Breast epithelium (tissue), 4 donors: ENCODE measurements at regions not wholly inside any gene's neighbourhood (a gene's known extent, or its start where the extent isn't known, plus 50 kb on each side); places are given as distances from the start of the nearest gene placed in this dataset.

ENCODE experiments used
- DNase-seq, 2 donors: peaks; one replicate each; pipeline ENCODE4 v3.0.0-alpha.2; 2019; ENCODE audit warnings: low spot score in 2 of 2
- H3K27ac ChIP-seq, 2 donors: fragments of 200-600 bp; sonication (generic) in 1 of 2; one replicate each; pipeline ENCODE4 v1.5.1; 2016 to 2019; ENCODE audit warnings: mild to moderate bottlenecking in 1 of 2
- H3K27me3 ChIP-seq, 2 donors: fragments of 200-600 bp; sonication (generic) in 1 of 2; one replicate each; pipeline versions ENCODE4 v1.5.1 to v1.6.0; 2017 to 2019; ENCODE audit warnings: control low read depth in 1 of 2, mild to moderate bottlenecking in 1 of 2
- H3K36me3 ChIP-seq: fragments of 200-600 bp; one replicate; pipeline ENCODE4 v1.5.1; 2019
- H3K4me1 ChIP-seq, 2 donors: fragments of 200-600 bp; sonication (generic); one replicate each; pipeline ENCODE4 v1.5.1; 2016 to 2019; ENCODE audit warnings: control low read depth in 1 of 2
- H3K4me3 ChIP-seq, 3 donors: fragments of 200-600 bp; sonication (generic); 1 replicate in 2 of 3; 2 replicates in 1 of 3; pipeline ENCODE4 v1.5.1; 2016 to 2019; ENCODE audit warnings: mild to moderate bottlenecking in 3 of 3, moderate library complexity in 2 of 3
- H3K9me3 ChIP-seq, 2 donors: fragments of 200-600 bp; sonication (generic) in 1 of 2; one replicate each; pipeline ENCODE4 v1.5.1; 2016 to 2019; ENCODE audit warnings: control low read depth in 1 of 2
- CTCF ChIP-seq, 3 donors: fragments of 450-650 bp; IDR thresholded peaks; one replicate each; pipeline ENCODE4 v1.5.1; 2016 to 2017; ENCODE audit warnings: antibody characterized with exemption in 3 of 3, mild to moderate bottlenecking in 3 of 3, moderate library complexity in 3 of 3
- POLR2A ChIP-seq: fragments of 450-650 bp; IDR thresholded peaks from one replicate; pipeline ENCODE4 v1.6.1; 2016; ENCODE audit warnings: antibody characterized with exemption, mild to moderate bottlenecking, moderate library complexity
- POLR2AphosphoS5 ChIP-seq, 3 donors: sonication (generic); formaldehyde crosslinking; IDR thresholded peaks; one replicate each; pipeline ENCODE4 v1.6.1; 2017; ENCODE audit warnings: antibody characterized with exemption in 3 of 3
- intact Hi-C: fragments of 100-400 bp; cut with DNase I; formaldehyde crosslinking; loops from one replicate; pipeline ENCODE4 v1.15.1; 2023; ENCODE audit warnings: low total_unique reads

DNA sequence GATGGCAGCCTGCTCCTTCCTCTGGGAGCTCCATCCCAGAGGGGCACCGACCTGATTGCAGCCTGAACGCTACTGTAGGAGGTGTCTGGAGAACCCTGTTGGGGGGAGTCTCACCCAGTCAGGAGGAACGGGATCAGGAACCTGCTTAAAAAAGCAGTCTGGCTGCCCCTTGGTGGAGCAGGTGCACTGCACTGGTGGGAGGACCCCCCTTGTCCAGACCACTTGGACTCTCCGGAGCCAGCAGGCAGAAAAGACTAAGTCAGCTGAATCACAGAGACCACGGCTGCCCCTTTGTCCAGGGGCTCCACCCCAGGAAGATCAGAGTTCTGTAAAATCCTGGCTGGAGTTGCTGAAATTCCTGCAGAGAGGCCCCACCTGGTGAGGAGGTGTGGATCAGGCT, 67.3 kb upstream of the MAGEB18 start:
- intact Hi-C loops: no loop called here

DNA sequence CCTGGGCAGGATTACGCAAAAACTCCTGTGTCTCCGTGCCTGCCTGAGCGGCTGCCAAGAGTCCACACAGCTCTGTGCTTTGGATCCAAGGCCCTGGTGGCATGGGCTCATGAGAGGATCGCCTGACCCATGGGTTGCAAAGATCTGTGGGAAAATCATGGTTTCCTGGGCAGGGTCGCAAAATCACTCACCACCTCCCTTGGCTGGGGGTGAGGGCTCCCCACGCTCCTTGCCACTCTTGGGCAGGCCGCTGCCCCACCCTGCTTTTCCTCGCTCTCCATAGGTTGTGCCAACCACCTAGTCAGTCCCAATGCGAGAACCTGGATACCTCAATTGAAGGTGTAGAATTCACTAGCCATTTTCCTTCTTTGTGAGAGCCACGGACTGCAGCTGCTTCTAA, 66.5 kb upstream of the MAGEB18 start:
- no peaks in the 10 kb centered on the region for H3K9me3 ChIP-seq
- H3K36me3 ChIP-seq: no peaks in the 10 kb centered on the region
- DNase-seq: no peak
- intact Hi-C loops: no loop called here
- no peak overlapping the region for H3K4me3 ChIP-seq
- H3K27me3 ChIP-seq: no peaks in the 10 kb centered on the region
- H3K27ac ChIP-seq: no peak overlapping the region
- TF ChIP-seq CTCF (IDR thresholded peaks at IDR 0.05) (no peak), POLR2A (no peak), POLR2AphosphoS5 (IDR thresholded peaks at IDR 0.05) (no peak)
- H3K4me1 ChIP-seq: no peaks in the 10 kb centered on the region

More for the DNA sequence above, 67.3 kb upstream of the MAGEB18 start:
- DNase-seq: no peak
- TF ChIP-seq CTCF (IDR thresholded peaks at IDR 0.05) (no peak), POLR2A (no peak), POLR2AphosphoS5 (IDR thresholded peaks at IDR 0.05) (no peak)
- Histone ChIP-seq H3K9me3 (no peaks in the 10 kb centered on the region), H3K36me3 (no peaks in the 10 kb centered on the region), H3K4me1 (no peaks in the 10 kb centered on the region), H3K27me3 (no peaks in the 10 kb centered on the region), H3K27ac (no peak overlapping the region), H3K4me3 (no peak overlapping the region)

GRCh38 chrX:26083093-26083492, 55.0 kb upstream of the MAGEB18 start:
- Histone ChIP-seq H3K4me3 (no peak overlapping the region), H3K36me3 (no peaks in the 10 kb centered on the region), H3K27me3 (no peaks in the 10 kb centered on the region), H3K9me3 (no peaks in the 10 kb centered on the region), H3K4me1 (no peaks in the 10 kb centered on the region), H3K27ac (no peak overlapping the region)
- TF ChIP-seq POLR2AphosphoS5 (IDR thresholded peaks at IDR 0.05) (no peak), POLR2A (no peak), CTCF (IDR thresholded peaks at IDR 0.05) (no peak)
- intact Hi-C loops: no loop called here
- no peak for DNase-seq
